HL-60 (cell line): ENCODE measurements at regions not wholly inside any gene's neighbourhood (a gene's known extent, or its start where the extent isn't known, plus 50 kb on each side); places are given as distances from the start of the nearest gene placed in this dataset.

Experiments used
- CTCF ChIP-seq: IDR thresholded peaks from one replicate; pipeline ENCODE4 v1.5.1; 2011; ENCODE audit warnings: low read length, control low read depth, inconsistent platforms; ENCODE audit not compliant: insufficient read depth
- GABPA ChIP-seq: IDR thresholded peaks from 2 replicates; pipeline ENCODE4 v1.6.1; 2012; ENCODE audit warnings: low read depth
- POLR2AphosphoS5 ChIP-seq: IDR thresholded peaks from 2 replicates; pipeline ENCODE4 v1.6.1; 2012; ENCODE audit warnings: low read depth
- REST ChIP-seq: IDR thresholded peaks from 2 replicates; pipeline ENCODE4 v1.6.1; 2012; ENCODE audit warnings: low read depth; ENCODE audit not compliant: insufficient replicate concordance
- SPI1 ChIP-seq: IDR thresholded peaks from 2 replicates; pipeline ENCODE4 v1.6.1; 2012; ENCODE audit warnings: low read depth, mild to moderate bottlenecking, borderline replicate concordance

GRCh38 chr16:48997081-48997615, 284.5 kb downstream of the CBLN1 start:
- TF ChIP-seq SPI1 (no peak), CTCF (no peak), POLR2AphosphoS5 (no peak), GABPA (no peak), REST (no peak)
